GM23248 (cell line): ENCODE measurements at regions not wholly inside any gene's neighbourhood (a gene's known extent, or its start where the extent isn't known, plus 50 kb on each side); places are given as distances from the start of the nearest gene placed in this dataset.

Experiments used
- EZH2 ChIP-seq: fragments of 200-600 bp; sonication (generic); IDR thresholded peaks from 2 replicates; pipeline ENCODE4 v1.6.1; 2018; ENCODE audit warnings: antibody characterized with exemption, mild to moderate bottlenecking; ENCODE audit not compliant: insufficient read depth, poor library complexity, severe bottlenecking
- EZH2phosphoT487 ChIP-seq: fragments of 200-600 bp; sonication (generic); IDR thresholded peaks from 2 replicates; pipeline ENCODE4 v1.6.1; 2018; ENCODE audit warnings: antibody characterized with exemption, moderate library complexity, mild to moderate bottlenecking, low read depth; ENCODE audit not compliant: insufficient read depth

DNA sequence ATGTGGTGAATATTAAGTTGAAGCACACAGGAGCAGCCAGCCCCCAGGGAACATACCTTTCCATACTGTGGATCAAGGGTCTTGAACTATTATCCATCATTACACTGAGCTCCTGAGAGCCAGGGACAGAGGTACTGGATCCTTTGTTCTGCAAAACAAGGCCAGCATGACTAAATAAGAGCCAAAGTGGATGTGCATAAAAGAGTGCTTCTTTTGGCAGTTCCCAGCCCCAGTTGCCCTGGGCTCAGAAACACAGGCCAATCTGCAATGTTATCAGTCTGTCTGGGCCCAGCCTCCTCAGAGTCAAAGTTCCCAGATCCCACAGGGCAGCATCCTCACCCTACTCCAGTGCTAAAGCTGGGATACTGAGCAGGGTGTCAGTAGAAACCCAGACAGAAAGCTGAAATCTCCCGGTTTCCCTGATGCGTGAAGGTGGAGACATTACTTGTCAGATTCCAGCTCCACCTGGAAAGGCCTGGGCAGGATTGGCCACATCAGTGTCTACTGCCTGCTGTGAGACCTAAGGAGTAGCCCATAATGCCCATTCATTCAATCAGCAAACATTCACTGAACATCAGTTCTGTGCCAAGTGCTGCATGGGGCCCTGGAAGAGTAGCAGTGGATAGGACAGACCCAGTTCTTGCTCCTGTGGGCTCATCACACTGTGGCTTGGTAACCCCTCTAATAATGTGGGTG, 342.7 kb downstream of the CXCL12 start:
- TF ChIP-seq EZH2 (no peak), EZH2phosphoT487 (no peak)
